B cell (primary cell): ENCODE measurements at regions not wholly inside any gene's neighbourhood (a gene's known extent, or its start where the extent isn't known, plus 50 kb on each side); places are given as distances from the start of the nearest gene placed in this dataset.

Experiments used
- CTCF ChIP-seq: fragments of 200-600 bp; IDR thresholded peaks from one replicate; pipeline ENCODE4 v1.8.0; 2022; ENCODE audit warnings: antibody characterized with exemption, mild to moderate bottlenecking
- EZH2 ChIP-seq: IDR thresholded peaks from 2 replicates; pipeline ENCODE4 v1.6.1; 2012; ENCODE audit warnings: borderline replicate concordance, low read depth, mild to moderate bottlenecking, moderate library complexity, low read length; ENCODE audit not compliant: insufficient read depth, poor library complexity, severe bottlenecking

GRCh38 chr12:75961878-75962277 lies 69.7 kb downstream of the PHLDA1 start:
- no peak for TF ChIP-seq CTCF
- TF ChIP-seq EZH2, result no peak
